ENCODE measurements at regions not wholly inside any gene's neighbourhood (a gene's known extent, or its start where the extent isn't known, plus 50 kb on each side); places are given as distances from the start of the nearest gene placed in this dataset.

- no peak for DNase-seq
Observed at GRCh38 chr2:183291436-183291835, 167.2 kb downstream of the NUP35 start.

- no peak for DNase-seq
Observed at GRCh38 chr2:183292028-183292427, 167.8 kb downstream of the NUP35 start.

- DNase-seq = no peak
Observed at GRCh38 chr2:183339311-183339710, 215.1 kb downstream of the NUP35 start.

GRCh38 chr2:183341057-183341456, 216.8 kb downstream of the NUP35 start:
- no peak for DNase-seq

- DNase-seq = no peak
Observed at GRCh38 chr2:183347969-183348368, 223.7 kb downstream of the NUP35 start.

GRCh38 chr2:183348492-183348891, 224.2 kb downstream of the NUP35 start:
- no peak for DNase-seq

- DNase-seq = no peak
Observed at GRCh38 chr2:183349091-183349490, 224.8 kb downstream of the NUP35 start.

- DNase-seq = no peak
Observed at GRCh38 chr2:183359867-183360266, 235.6 kb downstream of the NUP35 start.

GRCh38 chr2:183371545-183371944, 247.3 kb downstream of the NUP35 start:
- DNase-seq = no peak

- DNase-seq = no peak
Observed at GRCh38 chr2:183375821-183376220, 251.6 kb downstream of the NUP35 start.

- DNase-seq = no peak
Observed at GRCh38 chr2:183383854-183384253, 259.6 kb downstream of the NUP35 start.

- no peak for DNase-seq
Observed at GRCh38 chr2:183389546-183390080, 265.4 kb downstream of the NUP35 start.

GRCh38 chr2:183390109-183390508, 265.9 kb downstream of the NUP35 start:
- no peak for DNase-seq

GRCh38 chr2:183404392-183404791, 280.1 kb downstream of the NUP35 start:
- no peak for DNase-seq

- no peak for DNase-seq
Observed at GRCh38 chr2:183408562-183408961, 284.3 kb downstream of the NUP35 start.

GRCh38 chr2:183409662-183410061, 285.4 kb downstream of the NUP35 start:
- DNase-seq = no peak

GRCh38 chr2:183416753-183417152, 292.5 kb downstream of the NUP35 start:
- no peak for DNase-seq

- DNase-seq = no peak
Observed at GRCh38 chr2:183426825-183427224, 302.6 kb downstream of the NUP35 start.

- no peak for DNase-seq
Observed at GRCh38 chr2:183427558-183427957, 303.3 kb downstream of the NUP35 start.

GRCh38 chr2:183428881-183429280, 304.6 kb downstream of the NUP35 start:
- no peak for DNase-seq

- no peak for DNase-seq
Observed at GRCh38 chr2:183438541-183438940, 314.3 kb downstream of the NUP35 start.

GRCh38 chr2:183455056-183455455, 330.8 kb downstream of the NUP35 start:
- no peak for DNase-seq

GRCh38 chr2:183456177-183456576, 331.9 kb downstream of the NUP35 start:
- no peak for DNase-seq

- no peak for DNase-seq
Observed at GRCh38 chr2:183458460-183458859, 334.2 kb downstream of the NUP35 start.

- no peak for DNase-seq
Observed at GRCh38 chr2:183459466-183459865, 335.2 kb downstream of the NUP35 start.

GRCh38 chr2:183463821-183464220, 339.6 kb downstream of the NUP35 start:
- no peak for DNase-seq
